ENCODE measurements at regions not wholly inside any gene's neighbourhood (a gene's known extent, or its start where the extent isn't known, plus 50 kb on each side); places are given as distances from the start of the nearest gene placed in this dataset.

DNA sequence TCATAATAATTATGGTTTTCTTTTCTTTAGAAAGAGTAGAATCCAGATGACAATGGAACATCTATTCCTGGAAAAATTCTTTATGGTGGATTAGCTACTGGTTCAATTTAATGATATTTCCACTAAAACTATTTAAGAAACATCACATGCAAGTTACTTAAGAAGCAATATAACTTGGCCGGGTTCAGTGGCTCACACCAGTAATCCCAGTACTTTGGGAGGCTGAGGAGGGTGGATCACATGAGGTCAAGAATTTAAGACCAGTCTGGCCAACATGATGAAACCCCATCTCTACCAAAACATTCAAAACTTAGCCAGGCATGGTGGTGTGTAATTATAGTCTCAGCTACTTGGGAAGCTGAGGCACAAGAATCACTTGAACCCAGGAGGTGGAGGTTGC is 65.9 kb upstream of the SMLR1 start:
- H3K4me3 ChIP-seq, result no peak overlapping the region
- no peaks in the 10 kb centered on the region for H3K36me3 ChIP-seq (ENCODE audit: low read depth)
- no peaks in the 10 kb centered on the region for H3K4me1 ChIP-seq (ENCODE audit: low read depth)
- TF ChIP-seq, protein P1, sequence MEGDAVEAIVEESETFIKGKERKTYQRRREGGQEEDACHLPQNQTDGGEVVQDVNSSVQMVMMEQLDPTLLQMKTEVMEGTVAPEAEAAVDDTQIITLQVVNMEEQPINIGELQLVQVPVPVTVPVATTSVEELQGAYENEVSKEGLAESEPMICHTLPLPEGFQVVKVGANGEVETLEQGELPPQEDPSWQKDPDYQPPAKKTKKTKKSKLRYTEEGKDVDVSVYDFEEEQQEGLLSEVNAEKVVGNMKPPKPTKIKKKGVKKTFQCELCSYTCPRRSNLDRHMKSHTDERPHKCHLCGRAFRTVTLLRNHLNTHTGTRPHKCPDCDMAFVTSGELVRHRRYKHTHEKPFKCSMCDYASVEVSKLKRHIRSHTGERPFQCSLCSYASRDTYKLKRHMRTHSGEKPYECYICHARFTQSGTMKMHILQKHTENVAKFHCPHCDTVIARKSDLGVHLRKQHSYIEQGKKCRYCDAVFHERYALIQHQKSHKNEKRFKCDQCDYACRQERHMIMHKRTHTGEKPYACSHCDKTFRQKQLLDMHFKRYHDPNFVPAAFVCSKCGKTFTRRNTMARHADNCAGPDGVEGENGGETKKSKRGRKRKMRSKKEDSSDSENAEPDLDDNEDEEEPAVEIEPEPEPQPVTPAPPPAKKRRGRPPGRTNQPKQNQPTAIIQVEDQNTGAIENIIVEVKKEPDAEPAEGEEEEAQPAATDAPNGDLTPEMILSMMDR (IDR thresholded peaks at IDR 0.05), result no peak
- DNase-seq (no peak), ATAC-seq (no peak)
- no peaks in the 10 kb centered on the region for H3K9me3 ChIP-seq
- intact Hi-C loops (cut with DNase I, micrococcal nuclease), result no loop called here

DNA sequence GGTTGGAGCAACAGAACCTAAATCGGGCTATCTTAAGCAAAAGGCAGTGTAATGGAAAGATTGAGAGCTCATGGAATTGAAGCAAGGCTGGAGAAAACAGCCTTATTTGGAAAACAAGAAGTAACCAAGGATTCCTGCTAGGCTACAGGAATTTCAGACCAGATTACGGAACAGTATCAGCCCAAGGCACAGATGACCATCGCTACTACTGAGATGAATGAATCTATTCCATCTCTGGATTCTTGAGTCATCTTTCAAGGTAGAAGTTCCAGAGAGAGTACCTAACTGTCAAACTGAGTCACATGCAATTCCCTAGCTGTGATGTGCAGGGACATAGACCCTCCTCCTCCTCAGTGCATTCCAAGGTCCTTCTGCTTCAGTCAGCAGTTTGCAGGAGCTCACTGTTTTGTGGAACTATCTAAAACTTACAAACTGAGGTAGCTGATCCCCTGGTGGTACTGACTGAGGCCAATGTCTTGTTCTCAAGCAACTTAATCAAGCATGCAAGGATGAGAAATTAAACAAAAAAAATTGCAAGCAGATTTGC is 62.0 kb upstream of the SMLR1 start:
- TF ChIP-seq, protein P1 (IDR thresholded peaks at IDR 0.05), result no peak
- intact Hi-C loops (cut with DNase I, micrococcal nuclease), result no loop called here
- H3K36me3 ChIP-seq (ENCODE audit: low read depth), result no peaks in the 10 kb centered on the region
- H3K4me1 ChIP-seq (ENCODE audit: low read depth), result no peaks in the 10 kb centered on the region
- no peak overlapping the region for H3K4me3 ChIP-seq
- H3K9me3 ChIP-seq, result no peaks in the 10 kb centered on the region
- DNase-seq (no peak), ATAC-seq (no peak)

DNA sequence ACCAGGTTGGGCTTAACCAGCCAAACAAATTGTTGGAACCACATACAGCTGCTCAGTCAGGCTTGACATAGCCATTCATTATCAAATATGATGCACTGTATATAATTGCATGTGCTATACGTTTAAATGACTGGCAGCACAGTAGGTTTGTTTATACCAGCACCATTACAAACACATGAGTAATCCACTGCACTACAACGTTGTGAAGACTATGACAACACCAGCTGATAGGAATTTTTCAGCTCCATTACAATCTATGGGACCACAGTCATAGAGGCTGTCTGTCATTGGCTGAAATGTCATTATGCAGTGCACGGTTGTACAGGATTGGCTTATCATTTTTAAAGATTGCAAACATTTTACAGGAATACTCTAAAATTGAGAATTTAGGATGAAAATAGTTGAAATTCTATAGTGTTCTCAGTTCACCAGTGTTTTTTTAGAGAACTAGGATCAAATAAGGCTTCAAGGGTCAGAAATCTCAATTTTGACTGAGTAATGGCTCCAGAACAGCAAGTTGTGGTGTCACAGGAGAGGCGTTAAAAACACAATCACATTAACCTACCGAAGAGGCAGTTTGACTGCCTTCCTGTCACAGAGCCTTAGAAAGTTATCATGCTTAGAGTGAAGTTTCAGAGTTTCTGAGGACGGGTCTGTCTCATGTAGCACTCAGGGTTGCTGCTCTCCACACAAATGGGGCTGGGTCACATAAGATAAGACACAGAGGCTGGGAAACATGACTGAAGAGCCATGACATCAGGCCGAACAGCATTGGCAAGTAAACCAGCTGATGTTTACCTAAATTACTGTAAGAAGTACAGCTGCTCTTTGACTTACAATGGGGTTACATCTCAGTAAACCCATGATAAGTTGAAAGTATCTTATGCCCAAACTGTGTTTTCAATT is 60.7 kb upstream of the SMLR1 start:
- TF ChIP-seq, protein P1 (IDR thresholded peaks at IDR 0.05), result no peak
- Histone ChIP-seq H3K4me3 (no peak overlapping the region), H3K9me3 (no peaks in the 10 kb centered on the region), H3K4me1 (ENCODE audit: low read depth) (no peaks in the 10 kb centered on the region), H3K36me3 (ENCODE audit: low read depth) (no peaks in the 10 kb centered on the region)
- intact Hi-C loops (cut with DNase I, micrococcal nuclease), result no loop called here
- DNase-seq, result no peak
- ATAC-seq, result no peak

DNA sequence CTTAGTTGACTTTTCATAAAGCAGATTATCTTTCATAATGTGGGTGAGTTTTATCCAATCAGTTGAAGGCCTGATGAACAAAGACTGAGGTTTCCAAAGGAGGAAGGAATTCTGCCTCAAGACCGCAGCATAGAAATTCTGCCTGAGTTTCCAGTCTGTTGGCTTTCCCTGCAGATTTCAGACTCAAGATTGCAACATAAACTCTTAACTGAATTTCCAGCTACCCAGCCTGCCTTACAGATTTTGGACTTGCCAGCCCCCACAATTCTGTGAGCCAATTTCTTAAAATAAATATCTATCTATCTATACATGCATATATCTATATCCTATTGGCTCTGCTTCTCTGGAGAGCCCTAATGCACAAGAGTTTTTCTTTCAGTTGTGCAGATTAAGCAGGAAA is 57.3 kb upstream of the SMLR1 start:
- Histone ChIP-seq H3K4me3 (no peak overlapping the region), H3K9me3 (no peaks in the 10 kb centered on the region), H3K4me1 (ENCODE audit: low read depth) (no peaks in the 10 kb centered on the region), H3K36me3 (ENCODE audit: low read depth) (no peaks in the 10 kb centered on the region)
- intact Hi-C loops (cut with DNase I, micrococcal nuclease), result no loop called here
- TF ChIP-seq, protein P1 (IDR thresholded peaks at IDR 0.05), result no peak
- no peak for DNase-seq
- ATAC-seq, result no peak

DNA sequence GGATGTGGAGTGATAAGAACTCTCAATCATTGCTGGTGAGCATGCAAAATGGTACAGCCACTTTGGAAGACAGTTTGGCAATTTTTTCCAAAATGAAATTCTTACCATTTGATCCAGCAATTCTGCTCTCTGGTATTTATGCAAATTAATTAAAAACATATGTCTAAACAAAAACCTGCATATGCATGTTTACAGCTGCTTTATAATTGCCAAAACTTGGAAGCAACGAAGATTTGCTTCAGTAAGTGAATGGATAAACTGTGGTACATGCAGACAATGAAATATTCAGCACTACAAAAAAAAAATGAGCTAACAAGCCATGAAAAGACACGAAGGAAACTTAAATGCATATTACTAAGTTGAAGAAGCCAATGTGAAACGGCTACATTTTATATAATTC is 55.5 kb upstream of the SMLR1 start:
- H3K36me3 ChIP-seq (ENCODE audit: low read depth), result no peaks in the 10 kb centered on the region
- no peaks in the 10 kb centered on the region for H3K4me1 ChIP-seq (ENCODE audit: low read depth)
- TF ChIP-seq, protein P1 (IDR thresholded peaks at IDR 0.05), result no peak
- no peak for ATAC-seq
- intact Hi-C loops (cut with DNase I, micrococcal nuclease), result no loop called here
- no peak for DNase-seq
- no peak overlapping the region for H3K4me3 ChIP-seq
- H3K9me3 ChIP-seq, result no peaks in the 10 kb centered on the region

Data from mucosa of descending colon (tissue), 3 donors.